ENCODE measurements at regions not wholly inside any gene's neighbourhood (a gene's known extent, or its start where the extent isn't known, plus 50 kb on each side); places are given as distances from the start of the nearest gene placed in this dataset.
A peak's percentile ranks its signal among the peaks of the same experiment; 100 is the strongest.

DNA sequence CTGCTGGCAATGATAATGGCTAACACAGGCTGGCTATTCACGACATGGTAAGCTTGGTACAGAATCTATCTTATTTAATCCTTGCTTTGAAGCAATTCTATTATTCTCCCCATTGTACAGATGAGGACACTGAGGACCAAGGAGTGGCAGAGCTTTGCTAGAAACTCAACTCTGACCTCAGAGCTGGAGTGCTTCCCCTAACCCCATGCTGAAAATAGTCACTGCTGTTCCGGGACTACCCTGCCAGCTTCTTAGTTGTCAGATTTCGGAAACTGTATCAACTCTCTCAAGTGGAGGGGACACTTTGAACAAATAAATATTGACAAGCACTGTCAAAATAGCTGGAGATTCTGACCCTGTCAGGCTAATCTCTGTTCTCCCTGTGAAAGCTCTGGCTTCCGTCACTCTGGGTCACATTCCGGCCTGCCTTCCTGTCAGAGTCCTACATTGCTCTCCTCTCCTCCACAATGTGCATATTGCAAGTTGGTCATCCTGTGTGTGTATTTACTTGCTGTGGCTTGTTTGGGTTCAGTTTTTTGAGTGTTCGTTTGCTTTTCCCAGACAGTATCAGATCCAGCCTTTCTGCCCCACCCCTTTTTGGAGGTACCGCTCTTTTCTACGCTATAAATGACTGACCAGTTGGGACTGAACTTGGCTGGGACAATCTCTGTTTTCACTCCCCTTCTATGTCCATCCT lies 134.3 kb upstream of the MAP1B start (continued):
- TF ChIP-seq ARHGAP35 (CRISPR knock-in tag; IDR thresholded peaks at IDR 0.05; ENCODE audit: borderline replicate concordance), result no peak
- no peak for TF ChIP-seq HOXA7 (CRISPR knock-in tag; IDR thresholded peaks at IDR 0.05)
- no peak for TF ChIP-seq NONO (IDR thresholded peaks at IDR 0.05)
- 0 out of 2 replicates have a peak, but pooled peaks have one; percentile 47 for TF ChIP-seq NONO (CRISPR knock-in tag; conservative IDR thresholded peaks at IDR 0.05)
- no peak for TF ChIP-seq ZNF547 (CRISPR knock-in tag; IDR thresholded peaks at IDR 0.05)
- TF ChIP-seq SAP130 (CRISPR knock-in tag; IDR thresholded peaks at IDR 0.05; ENCODE audit: low read depth), result peak; percentile 68
- TF ChIP-seq, protein P1, sequence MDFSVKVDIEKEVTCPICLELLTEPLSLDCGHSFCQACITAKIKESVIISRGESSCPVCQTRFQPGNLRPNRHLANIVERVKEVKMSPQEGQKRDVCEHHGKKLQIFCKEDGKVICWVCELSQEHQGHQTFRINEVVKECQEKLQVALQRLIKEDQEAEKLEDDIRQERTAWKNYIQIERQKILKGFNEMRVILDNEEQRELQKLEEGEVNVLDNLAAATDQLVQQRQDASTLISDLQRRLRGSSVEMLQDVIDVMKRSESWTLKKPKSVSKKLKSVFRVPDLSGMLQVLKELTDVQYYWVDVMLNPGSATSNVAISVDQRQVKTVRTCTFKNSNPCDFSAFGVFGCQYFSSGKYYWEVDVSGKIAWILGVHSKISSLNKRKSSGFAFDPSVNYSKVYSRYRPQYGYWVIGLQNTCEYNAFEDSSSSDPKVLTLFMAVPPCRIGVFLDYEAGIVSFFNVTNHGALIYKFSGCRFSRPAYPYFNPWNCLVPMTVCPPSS (IDR thresholded peaks at IDR 0.05), result no peak
- 0 out of 2 replicates have a peak, but pooled peaks have one; percentile 11 for TF ChIP-seq CEBPG (CRISPR knock-in tag; IDR thresholded peaks at IDR 0.05)
- TF ChIP-seq SMC3 (IDR thresholded peaks at IDR 0.05; ENCODE audit: low read length), result no peak
- peak; percentile 80; the same call in 1 of the 2 replicates for TF ChIP-seq MEF2D (CRISPR knock-in tag; IDR thresholded peaks at IDR 0.05)
- no peak for TF ChIP-seq SOX6 (IDR thresholded peaks at IDR 0.05)
- TF ChIP-seq SOX6 (CRISPR knock-in tag; IDR thresholded peaks at IDR 0.05), result peak; percentile 75
- TF ChIP-seq ZNF7 (CRISPR knock-in tag; IDR thresholded peaks at IDR 0.05), result no peak
- TF ChIP-seq ZNF224 (CRISPR knock-in tag; IDR thresholded peaks at IDR 0.05), result no peak
- no peak for TF ChIP-seq BHLHE40 (IDR thresholded peaks at IDR 0.05; ENCODE audit: low read length)
- peak; percentile 62; the same call in 1 of the 2 replicates for TF ChIP-seq FOXA3 (CRISPR knock-in tag; IDR thresholded peaks at IDR 0.05)
- no peak for TF ChIP-seq ELF1 (CRISPR knock-in tag; IDR thresholded peaks at IDR 0.05)
- TF ChIP-seq ZMYM3 (CRISPR knock-in tag; IDR thresholded peaks at IDR 0.05), result peak; percentile 73; the same call in 1 of the 2 replicates
- TF ChIP-seq ZFX (CRISPR knock-in tag; IDR thresholded peaks at IDR 0.05; ENCODE audit: low read depth), result no peak
- TF ChIP-seq STAG1 (CRISPR knock-in tag; IDR thresholded peaks at IDR 0.05), result no peak
- TF ChIP-seq, protein P2, sequence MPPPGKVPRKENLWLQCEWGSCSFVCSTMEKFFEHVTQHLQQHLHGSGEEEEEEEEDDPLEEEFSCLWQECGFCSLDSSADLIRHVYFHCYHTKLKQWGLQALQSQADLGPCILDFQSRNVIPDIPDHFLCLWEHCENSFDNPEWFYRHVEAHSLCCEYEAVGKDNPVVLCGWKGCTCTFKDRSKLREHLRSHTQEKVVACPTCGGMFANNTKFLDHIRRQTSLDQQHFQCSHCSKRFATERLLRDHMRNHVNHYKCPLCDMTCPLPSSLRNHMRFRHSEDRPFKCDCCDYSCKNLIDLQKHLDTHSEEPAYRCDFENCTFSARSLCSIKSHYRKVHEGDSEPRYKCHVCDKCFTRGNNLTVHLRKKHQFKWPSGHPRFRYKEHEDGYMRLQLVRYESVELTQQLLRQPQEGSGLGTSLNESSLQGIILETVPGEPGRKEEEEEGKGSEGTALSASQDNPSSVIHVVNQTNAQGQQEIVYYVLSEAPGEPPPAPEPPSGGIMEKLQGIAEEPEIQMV (CRISPR knock-in tag; IDR thresholded peaks at IDR 0.05; ENCODE audit: low read depth), result no peak
- TF ChIP-seq SMAD1 (CRISPR knock-in tag; IDR thresholded peaks at IDR 0.05; ENCODE audit: borderline replicate concordance, low read depth), result no peak
